ENCODE measurements at regions not wholly inside any gene's neighbourhood (a gene's known extent, or its start where the extent isn't known, plus 50 kb on each side); places are given as distances from the start of the nearest gene placed in this dataset.

DNA sequence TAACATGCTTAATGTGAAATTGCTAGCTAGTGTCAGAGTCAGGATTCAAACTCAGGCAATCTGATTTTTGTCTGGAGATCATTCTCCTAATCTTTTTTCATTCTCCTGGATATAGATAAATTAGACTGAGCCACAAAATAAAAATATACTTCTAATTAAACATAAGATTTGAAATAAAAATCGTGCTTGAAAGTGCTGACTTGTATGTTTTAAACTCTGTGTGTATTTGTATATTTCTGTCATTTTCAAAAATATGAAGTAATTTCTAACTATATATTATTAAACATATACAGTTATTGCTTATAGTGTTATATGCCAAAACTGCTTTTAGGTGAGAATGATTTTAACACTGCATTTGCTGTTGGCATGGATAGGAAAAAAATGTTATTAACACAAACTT is 239.4 kb downstream of the KCNJ2 start:
- TF ChIP-seq, protein P1, sequence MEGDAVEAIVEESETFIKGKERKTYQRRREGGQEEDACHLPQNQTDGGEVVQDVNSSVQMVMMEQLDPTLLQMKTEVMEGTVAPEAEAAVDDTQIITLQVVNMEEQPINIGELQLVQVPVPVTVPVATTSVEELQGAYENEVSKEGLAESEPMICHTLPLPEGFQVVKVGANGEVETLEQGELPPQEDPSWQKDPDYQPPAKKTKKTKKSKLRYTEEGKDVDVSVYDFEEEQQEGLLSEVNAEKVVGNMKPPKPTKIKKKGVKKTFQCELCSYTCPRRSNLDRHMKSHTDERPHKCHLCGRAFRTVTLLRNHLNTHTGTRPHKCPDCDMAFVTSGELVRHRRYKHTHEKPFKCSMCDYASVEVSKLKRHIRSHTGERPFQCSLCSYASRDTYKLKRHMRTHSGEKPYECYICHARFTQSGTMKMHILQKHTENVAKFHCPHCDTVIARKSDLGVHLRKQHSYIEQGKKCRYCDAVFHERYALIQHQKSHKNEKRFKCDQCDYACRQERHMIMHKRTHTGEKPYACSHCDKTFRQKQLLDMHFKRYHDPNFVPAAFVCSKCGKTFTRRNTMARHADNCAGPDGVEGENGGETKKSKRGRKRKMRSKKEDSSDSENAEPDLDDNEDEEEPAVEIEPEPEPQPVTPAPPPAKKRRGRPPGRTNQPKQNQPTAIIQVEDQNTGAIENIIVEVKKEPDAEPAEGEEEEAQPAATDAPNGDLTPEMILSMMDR (IDR thresholded peaks at IDR 0.05): no peak
- TF ChIP-seq EZH2 (IDR thresholded peaks at IDR 0.05; ENCODE audit: borderline replicate concordance, insufficient read depth, low read depth, low read length, poor library complexity, severe bottlenecking): no peak

Measured in B cell (primary cell).